GM10248 (cell line): ENCODE measurements at regions not wholly inside any gene's neighbourhood (a gene's known extent, or its start where the extent isn't known, plus 50 kb on each side); places are given as distances from the start of the nearest gene placed in this dataset.
"Not testable (repeated sequence)": the region's sequence is repeated elsewhere in the genome, so short reads cannot be mapped to it uniquely, and the experiment has no call there.

ENCODE experiments used
- CTCF ChIA-PET: fragments of 300-600 bp; sonication (Branson Sonifier 250); formaldehyde crosslinking; extraction: SDS; loops from one replicate; lab custom pipeline; 2021; ENCODE audit warnings: antibody characterized with exemption; lab: Yijun Ruan, JAX
- POLR2A ChIA-PET: fragments of 350-650 bp; sonication (Branson Sonifier 250); formaldehyde crosslinking; extraction: SDS; loops from one replicate; lab custom pipeline; 2020; ENCODE audit warnings: antibody characterized with exemption; lab: Yijun Ruan, JAX
- DNase-seq: peaks from one replicate; pipeline ENCODE4 v3.0.0; 2012; ENCODE audit errors: extremely low spot score
- TF ChIP-seq, protein P1 (sequence below): IDR thresholded peaks from 2 replicates; pipeline ENCODE4 v1.5.1; 2012; ENCODE audit warnings: mild to moderate bottlenecking, low read depth; ENCODE audit errors: extremely low read depth, missing control alignments, control extremely low read depth

DNA sequence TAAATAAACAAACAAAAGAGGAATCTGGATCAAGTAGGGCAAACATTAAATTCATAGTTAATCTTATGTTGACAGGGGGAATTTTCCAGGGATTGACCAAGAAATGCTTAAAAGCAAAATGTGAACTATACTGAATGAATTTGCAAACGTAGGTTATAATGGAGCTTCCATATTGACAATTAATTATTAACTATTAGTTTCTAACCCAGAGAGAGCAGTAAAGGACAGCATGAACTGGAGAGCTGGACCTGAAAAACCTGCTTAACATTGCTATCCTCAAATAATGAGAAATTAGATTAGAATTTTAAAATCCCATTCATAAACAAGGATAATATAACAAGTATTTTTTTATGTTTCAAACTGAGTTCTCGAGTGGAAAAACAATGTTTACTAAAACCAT is 1089.6 kb downstream of the DNAJB9 start:
- no peak for DNase-seq
- ChIA-PET CTCF (interaction anchor here (1.2 kb wide), 1 partner anchor 12 kb away, joined by 3 read pairs; no protein-coding TSS in a partner anchor), POLR2A (no interaction called here)
- TF ChIP-seq, protein P1, sequence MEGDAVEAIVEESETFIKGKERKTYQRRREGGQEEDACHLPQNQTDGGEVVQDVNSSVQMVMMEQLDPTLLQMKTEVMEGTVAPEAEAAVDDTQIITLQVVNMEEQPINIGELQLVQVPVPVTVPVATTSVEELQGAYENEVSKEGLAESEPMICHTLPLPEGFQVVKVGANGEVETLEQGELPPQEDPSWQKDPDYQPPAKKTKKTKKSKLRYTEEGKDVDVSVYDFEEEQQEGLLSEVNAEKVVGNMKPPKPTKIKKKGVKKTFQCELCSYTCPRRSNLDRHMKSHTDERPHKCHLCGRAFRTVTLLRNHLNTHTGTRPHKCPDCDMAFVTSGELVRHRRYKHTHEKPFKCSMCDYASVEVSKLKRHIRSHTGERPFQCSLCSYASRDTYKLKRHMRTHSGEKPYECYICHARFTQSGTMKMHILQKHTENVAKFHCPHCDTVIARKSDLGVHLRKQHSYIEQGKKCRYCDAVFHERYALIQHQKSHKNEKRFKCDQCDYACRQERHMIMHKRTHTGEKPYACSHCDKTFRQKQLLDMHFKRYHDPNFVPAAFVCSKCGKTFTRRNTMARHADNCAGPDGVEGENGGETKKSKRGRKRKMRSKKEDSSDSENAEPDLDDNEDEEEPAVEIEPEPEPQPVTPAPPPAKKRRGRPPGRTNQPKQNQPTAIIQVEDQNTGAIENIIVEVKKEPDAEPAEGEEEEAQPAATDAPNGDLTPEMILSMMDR = no peak

GRCh38 chr7:109660401-109660800 is 1090.7 kb downstream of the DNAJB9 start:
- TF ChIP-seq, protein P1 = no peak
- ChIA-PET POLR2A (no interaction called here), CTCF (no interaction called here)
- DNase-seq = no peak

- DNase-seq = no peak
- TF ChIP-seq, protein P1 = no peak
- ChIA-PET CTCF (no interaction called here), POLR2A (no interaction called here)
These were observed 1094.1 kb downstream of the DNAJB9 start for GRCh38 chr7:109663806-109664205.

DNA sequence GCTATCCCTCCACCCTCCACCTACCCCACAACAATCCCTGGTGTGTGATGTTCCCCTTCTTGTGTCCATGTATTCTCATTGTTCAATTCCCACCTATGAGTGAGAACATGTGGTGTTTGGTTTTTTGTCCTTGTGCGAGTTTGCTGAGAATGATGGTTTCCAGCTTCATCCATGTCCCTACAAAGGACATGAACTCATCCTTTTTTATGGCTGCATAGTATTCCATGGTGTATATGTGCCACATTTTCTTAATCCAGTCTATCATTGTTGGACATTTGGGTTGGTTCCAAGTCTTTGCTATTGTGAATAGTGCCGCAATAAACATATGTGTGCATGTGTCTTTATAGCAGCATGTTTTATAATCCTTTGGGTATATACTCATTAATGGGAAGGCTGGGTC is 1117.6 kb downstream of the DNAJB9 start:
- DNase-seq, POLR2A ChIA-PET, CTCF ChIA-PET: not testable (repeated sequence)

DNA sequence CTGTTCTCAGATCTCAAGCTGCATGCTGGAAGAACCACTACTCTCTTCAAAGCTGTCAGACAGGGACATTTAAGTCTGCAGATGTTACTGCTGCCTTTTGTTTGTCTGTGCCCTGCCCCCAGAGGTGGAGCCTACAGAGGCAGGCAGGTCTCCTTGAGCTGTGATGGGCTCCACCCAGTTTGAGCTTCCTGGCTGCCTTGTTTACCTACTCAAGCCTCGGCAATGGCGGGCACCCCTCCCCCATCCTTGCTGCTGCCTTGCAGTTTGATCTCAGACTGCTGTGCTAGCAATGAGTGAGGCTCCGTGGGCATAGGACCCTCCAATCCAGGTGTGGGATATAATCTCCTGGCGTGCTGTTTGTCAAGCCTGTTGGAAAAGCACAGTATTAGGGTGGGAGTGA is 1122.9 kb downstream of the DNAJB9 start:
- POLR2A ChIA-PET, CTCF ChIA-PET, DNase-seq: not testable (repeated sequence)

GRCh38 chr7:109694149-109695071 is 1124.7 kb downstream of the DNAJB9 start:
- TF ChIP-seq, protein P1 = no peak
- POLR2A ChIA-PET = no interaction called here
- DNase-seq = no peak
- CTCF ChIA-PET = interaction anchor here (0.7 kb wide), 1 partner anchor 9 kb away, joined by 3 read pairs; no protein-coding TSS in a partner anchor

- ChIA-PET POLR2A (no interaction called here), CTCF (interaction anchor here (0.7 kb wide), 1 partner anchor 10 kb away, joined by 3 read pairs; no protein-coding TSS in a partner anchor)
- TF ChIP-seq, protein P1 = no peak
- no peak for DNase-seq
These were observed 1125.7 kb downstream of the DNAJB9 start for GRCh38 chr7:109695419-109695818.

GRCh38 chr7:109696723-109697122 is 1127.0 kb downstream of the DNAJB9 start:
- TF ChIP-seq, protein P1 = no peak
- POLR2A ChIA-PET = no interaction called here
- CTCF ChIA-PET = no interaction called here
- DNase-seq = no peak
